ENCODE measurements at regions not wholly inside any gene's neighbourhood (a gene's known extent, or its start where the extent isn't known, plus 50 kb on each side); places are given as distances from the start of the nearest gene placed in this dataset.

DNA sequence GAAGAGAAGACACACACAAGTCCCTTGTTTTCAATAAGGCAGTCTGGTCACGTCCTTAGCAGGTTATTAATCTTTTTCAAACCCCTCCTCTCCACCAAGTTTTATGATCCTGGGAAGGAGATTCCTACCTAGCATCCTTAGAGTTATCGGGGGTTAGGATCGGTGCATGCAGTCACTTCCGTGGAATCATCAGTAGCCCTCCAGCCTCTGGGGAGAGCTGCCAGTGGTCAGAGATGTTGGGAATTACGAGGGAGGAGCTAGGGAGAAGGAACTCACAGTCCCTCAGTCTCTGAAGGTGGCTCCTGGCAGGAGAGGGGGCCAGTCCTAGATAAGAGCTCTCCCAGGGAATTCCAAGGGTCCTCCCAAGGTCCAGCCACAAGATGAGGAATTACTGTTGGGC is 57.7 kb upstream of the ATP5PO start:
- no peak for TF ChIP-seq POLR2A (IDR thresholded peaks at IDR 0.05)
- TF ChIP-seq, protein P1, sequence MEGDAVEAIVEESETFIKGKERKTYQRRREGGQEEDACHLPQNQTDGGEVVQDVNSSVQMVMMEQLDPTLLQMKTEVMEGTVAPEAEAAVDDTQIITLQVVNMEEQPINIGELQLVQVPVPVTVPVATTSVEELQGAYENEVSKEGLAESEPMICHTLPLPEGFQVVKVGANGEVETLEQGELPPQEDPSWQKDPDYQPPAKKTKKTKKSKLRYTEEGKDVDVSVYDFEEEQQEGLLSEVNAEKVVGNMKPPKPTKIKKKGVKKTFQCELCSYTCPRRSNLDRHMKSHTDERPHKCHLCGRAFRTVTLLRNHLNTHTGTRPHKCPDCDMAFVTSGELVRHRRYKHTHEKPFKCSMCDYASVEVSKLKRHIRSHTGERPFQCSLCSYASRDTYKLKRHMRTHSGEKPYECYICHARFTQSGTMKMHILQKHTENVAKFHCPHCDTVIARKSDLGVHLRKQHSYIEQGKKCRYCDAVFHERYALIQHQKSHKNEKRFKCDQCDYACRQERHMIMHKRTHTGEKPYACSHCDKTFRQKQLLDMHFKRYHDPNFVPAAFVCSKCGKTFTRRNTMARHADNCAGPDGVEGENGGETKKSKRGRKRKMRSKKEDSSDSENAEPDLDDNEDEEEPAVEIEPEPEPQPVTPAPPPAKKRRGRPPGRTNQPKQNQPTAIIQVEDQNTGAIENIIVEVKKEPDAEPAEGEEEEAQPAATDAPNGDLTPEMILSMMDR (IDR thresholded peaks at IDR 0.05), result no peak
- H3K4me1 ChIP-seq, result peaks cover 11 to 69% (median 29%) of the 10 kb centered on the region in 3 donors
- 92 to 94% methylated on average over 2 to 3 of the region's 5 CpGs for WGBS, 2 donors
- no peak for DNase-seq
- no peaks in the 10 kb centered on the region for H3K27me3 ChIP-seq
- no peaks in the 10 kb centered on the region for H3K36me3 ChIP-seq
- intact Hi-C loops (cut with DNase I), result no loop called here
- H3K27ac ChIP-seq, result no peak overlapping the region
- H3K9me3 ChIP-seq, result no peaks in the 10 kb centered on the region
- H3K4me3 ChIP-seq, result no peak overlapping the region

DNA sequence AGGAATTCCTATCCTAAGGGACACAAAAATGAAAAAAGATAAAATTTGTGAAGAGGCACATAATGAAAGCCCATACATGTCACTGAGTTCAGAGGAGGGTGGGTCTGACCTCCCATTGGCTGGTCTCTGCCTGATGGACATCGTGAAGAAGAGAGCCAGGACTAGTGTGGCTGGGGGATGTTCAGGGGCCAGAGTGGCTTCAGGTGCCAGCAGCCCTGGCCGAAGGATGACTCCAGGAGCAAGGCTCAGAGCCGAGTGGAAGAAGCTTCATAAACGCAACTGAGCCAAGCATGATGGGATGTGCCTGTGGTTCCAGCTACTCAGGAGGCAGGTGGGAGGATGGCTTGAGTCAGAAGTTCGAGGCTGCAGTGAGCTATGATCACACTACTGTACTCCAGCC is 56.9 kb upstream of the ATP5PO start:
- Histone ChIP-seq H3K27ac (no peak overlapping the region), H3K36me3 (no peaks in the 10 kb centered on the region), H3K4me1 (peaks cover 11 to 67% (median 30%) of the 10 kb centered on the region in 3 donors), H3K4me3 (no peak overlapping the region), H3K9me3 (no peaks in the 10 kb centered on the region), H3K27me3 (no peaks in the 10 kb centered on the region)
- no peak for TF ChIP-seq POLR2A (IDR thresholded peaks at IDR 0.05)
- TF ChIP-seq, protein P1 (IDR thresholded peaks at IDR 0.05), result no peak
- WGBS, 2 donors, result 87% methylated on average over 5 of the region's 5 CpGs
- intact Hi-C loops (cut with DNase I), result no loop called here
- no peak for DNase-seq

DNA sequence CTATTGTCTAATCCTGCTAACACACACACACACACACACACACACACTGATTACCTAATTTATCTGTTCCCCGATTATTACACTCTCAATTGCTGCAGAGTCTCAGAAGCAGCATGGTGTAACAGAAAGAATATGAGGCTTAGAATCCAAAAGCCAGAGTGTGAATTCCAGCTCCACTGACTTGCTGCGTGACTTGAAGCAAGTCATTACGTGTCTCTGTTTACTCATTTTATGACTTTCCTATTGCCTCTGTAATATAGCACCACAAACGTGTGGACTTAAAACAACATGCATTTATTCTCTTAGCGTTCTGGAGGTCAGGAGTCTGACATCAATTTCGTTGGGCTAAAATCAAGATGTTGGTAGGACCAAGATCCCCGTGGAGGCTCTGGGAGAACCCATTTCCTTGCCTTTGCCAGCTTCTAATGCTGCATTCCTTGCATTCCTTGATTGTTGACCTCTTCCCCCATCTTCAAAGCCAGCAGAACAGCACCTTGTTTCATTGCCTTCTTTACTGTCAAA is 55.9 kb upstream of the ATP5PO start:
- H3K27me3 ChIP-seq, result no peaks in the 10 kb centered on the region
- TF ChIP-seq, protein P1 (IDR thresholded peaks at IDR 0.05), result no peak
- no peak for TF ChIP-seq POLR2A (IDR thresholded peaks at IDR 0.05)
- H3K9me3 ChIP-seq, result no peaks in the 10 kb centered on the region
- H3K4me1 ChIP-seq, result peaks cover 11 to 57% (median 21%) of the 10 kb centered on the region in 3 donors
- H3K4me3 ChIP-seq, result no peak overlapping the region
- 31 to 52% methylated on average over 7 of the region's 7 CpGs for WGBS, 2 donors
- DNase-seq, result no peak
- peak overlapping the region in 1 of 4 donors; percentile 18 for H3K27ac ChIP-seq
- H3K36me3 ChIP-seq, result no peaks in the 10 kb centered on the region
- intact Hi-C loops (cut with DNase I), result no loop called here

DNA sequence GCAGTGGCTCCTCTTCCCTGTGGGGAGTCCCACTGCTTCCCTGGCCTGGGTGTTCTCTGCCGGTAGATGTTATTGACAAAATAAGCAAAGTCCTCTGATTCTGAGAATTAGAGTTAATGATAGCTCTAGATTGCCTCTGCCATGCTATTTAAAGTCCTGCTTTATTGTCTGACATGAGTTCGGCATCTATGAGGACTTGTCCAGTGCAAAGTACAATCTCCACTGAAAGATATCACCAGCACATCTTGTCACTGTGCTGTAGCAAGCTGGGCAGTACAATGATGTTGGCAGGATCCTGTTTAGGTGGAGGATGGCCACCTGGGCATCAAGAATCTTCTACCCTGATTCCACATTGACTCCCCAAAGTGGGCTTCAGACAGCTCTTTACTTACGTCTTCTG is 54.0 kb upstream of the ATP5PO start:
- Histone ChIP-seq H3K27me3 (no peaks in the 10 kb centered on the region), H3K4me3 (no peak overlapping the region), H3K36me3 (no peaks in the 10 kb centered on the region), H3K27ac (peak overlapping the region in 1 of 4 donors; percentile 60), H3K4me1 (peaks cover 0 to 38% (median 8%) of the 10 kb centered on the region in 3 donors), H3K9me3 (no peaks in the 10 kb centered on the region)
- 89% methylated on average over 3 of the region's 3 CpGs for WGBS, 2 donors
- no peak for DNase-seq
- intact Hi-C loops (cut with DNase I), result no loop called here
- TF ChIP-seq POLR2A (IDR thresholded peaks at IDR 0.05), result no peak
- TF ChIP-seq, protein P1 (IDR thresholded peaks at IDR 0.05), result no peak

DNA sequence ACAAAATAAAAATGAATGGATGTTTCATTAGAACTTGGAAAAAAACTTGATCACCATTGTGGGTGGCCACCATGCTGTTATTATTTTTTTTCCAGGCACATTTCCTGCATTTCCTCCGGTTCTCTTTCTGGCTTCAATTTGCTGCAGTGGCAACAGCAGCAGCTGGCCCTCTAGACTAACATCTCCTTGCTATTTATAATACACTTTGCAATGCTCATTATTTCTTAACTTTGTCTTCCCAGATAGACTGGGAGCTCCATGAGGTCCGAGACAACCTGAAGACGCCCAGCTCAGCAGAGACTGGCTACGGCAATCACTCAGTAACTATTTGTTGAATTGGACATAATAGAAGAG is 53.4 kb upstream of the ATP5PO start:
- Histone ChIP-seq H3K36me3 (no peaks in the 10 kb centered on the region), H3K4me3 (no peak overlapping the region), H3K27me3 (no peaks in the 10 kb centered on the region), H3K9me3 (no peaks in the 10 kb centered on the region), H3K27ac (peak overlapping the region in 2 of 4 donors; percentile 21 to 60), H3K4me1 (peaks cover 0 to 38% (median 8%) of the 10 kb centered on the region in 3 donors)
- DNase-seq, result no peak
- intact Hi-C loops (cut with DNase I), result no loop called here
- WGBS, 2 donors, result 47 to 62% methylated on average over 4 of the region's 4 CpGs
- no peak for TF ChIP-seq POLR2A (IDR thresholded peaks at IDR 0.05)
- TF ChIP-seq, protein P1 (IDR thresholded peaks at IDR 0.05), result no peak

Measured in esophagus squamous epithelium (tissue), 5 donors.